Adipose tissue (tissue), 3 donors: ENCODE measurements at regions not wholly inside any gene's neighbourhood (a gene's known extent, or its start where the extent isn't known, plus 50 kb on each side); places are given as distances from the start of the nearest gene placed in this dataset.

Experiments used
- H3K27ac ChIP-seq: one replicate; pipeline ENCODE4 v1.5.1; 2013; ENCODE audit warnings: low read depth, low read length
- WGBS, 3 donors: extraction: QIAGEN DNeasy Blood & Tissue Kit; methylation state at CpG; one replicate each; pipeline ENCODE4 v1.1.7; 2013; 5-methylcytosine and 5-hydroxymethylcytosine counted together
- donor health status: healthy with polysubstance abuse.
- donor health status: Bipolar disorder and iron deficiency.
- donor health status: healthy.

DNA sequence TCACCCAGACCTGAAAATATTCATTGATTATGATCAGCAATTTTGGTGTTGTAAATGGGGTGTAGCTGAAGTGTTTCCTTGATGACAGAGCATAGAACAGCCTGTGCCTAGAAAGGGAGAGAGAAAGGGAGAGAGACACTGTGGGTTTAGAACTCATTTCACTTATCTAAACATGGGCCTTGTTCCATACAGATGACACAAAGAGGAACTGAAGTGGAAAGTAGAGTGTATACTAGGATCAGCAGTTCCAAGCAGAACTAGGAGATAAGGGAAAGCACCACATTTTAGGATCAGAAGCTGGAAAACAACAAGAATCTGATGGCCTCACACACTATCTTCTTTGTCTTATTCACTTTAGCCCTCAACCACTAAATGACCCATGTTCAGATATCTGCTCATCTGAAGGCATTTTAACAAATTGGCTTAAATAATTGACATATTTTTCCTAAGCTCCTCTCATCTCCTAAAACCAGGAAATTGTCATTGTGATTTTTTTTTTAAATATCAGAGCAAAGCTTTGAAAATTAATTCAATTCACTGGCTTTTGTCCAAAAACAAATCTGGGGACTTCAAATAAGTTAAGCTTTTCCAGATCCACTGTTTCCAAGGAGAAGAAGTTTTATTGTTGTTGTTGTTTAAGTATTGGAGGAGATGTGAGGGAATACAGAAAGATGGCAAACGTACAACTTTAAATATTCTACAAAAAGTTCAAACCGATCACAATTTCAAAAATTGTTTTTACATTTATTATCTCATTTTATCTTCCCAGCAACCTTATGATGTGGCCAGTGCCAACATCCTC, 103.8 kb downstream of the LYPLAL1 start:
- no peak overlapping the region for H3K27ac ChIP-seq
- WGBS, 3 donors: 61 to 85% (median 67%) methylated on average over 2 of the region's 2 CpGs

DNA sequence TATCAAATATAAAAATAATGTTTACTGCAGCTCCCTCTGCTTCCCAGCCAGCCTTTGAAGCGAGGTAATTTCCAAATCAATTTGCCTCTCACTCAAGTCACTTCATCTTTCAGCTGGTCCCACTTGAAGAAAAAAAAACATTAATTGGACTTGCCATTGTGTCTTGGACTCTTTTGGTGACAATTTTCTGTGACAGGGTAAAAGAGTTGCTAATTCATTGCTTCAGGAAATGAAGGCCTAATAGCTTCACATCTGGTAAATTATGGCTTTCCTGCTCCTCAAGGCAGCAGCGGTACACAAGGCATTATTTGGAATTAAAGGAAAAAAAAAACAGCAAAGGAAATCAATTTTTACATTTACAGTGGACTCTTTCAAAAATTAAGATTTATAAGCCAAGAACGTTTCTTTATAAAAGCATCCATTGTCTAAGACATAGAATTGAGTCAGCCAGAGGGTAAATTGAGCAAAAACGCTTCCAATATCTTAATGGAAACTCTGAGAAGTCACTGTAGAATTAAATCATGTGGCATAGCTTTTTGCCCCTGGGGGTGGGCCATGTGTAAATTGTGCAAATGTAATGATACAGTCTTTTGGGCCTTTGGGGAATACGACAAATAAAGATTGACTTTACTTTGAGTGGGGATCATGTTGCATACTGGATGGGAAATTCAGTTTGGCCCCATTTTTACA, 102.5 kb downstream of the LYPLAL1 start:
- 72 to 92% (median 75%) methylated on average over 5 of the region's 5 CpGs for WGBS, 3 donors

DNA sequence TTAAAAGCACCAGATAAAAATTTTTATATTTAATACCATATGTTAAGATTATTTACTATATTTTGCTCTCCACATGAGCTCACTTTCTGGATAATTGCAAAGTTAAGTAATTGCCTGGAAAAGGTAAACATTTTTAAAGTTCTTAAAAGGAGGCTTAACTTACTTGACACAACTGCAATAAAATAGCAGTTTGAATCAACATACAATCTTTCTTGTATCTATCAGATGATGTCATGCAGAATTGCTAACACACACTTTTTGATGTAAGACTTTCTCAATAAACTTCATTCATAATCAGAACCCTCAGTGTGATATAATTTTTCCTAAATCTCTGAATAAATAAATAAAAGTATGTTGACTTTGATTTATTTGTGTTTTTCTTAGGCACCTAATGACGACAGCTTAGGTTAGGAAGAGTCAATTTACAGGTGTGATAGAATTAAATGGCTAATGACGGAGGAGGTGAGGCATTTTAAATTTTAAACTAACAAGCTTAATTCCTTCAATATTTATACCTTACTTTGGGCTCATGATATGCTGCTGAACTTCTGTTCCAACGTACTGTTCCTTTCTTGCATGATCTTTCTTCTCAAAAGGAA, 99.5 kb downstream of the LYPLAL1 start:
- 92 to 99% (median 95%) methylated on average over 3 of the region's 3 CpGs for WGBS, 3 donors
- no peak overlapping the region for H3K27ac ChIP-seq

More for the DNA sequence above, 102.5 kb downstream of the LYPLAL1 start:
- no peak overlapping the region for H3K27ac ChIP-seq

DNA sequence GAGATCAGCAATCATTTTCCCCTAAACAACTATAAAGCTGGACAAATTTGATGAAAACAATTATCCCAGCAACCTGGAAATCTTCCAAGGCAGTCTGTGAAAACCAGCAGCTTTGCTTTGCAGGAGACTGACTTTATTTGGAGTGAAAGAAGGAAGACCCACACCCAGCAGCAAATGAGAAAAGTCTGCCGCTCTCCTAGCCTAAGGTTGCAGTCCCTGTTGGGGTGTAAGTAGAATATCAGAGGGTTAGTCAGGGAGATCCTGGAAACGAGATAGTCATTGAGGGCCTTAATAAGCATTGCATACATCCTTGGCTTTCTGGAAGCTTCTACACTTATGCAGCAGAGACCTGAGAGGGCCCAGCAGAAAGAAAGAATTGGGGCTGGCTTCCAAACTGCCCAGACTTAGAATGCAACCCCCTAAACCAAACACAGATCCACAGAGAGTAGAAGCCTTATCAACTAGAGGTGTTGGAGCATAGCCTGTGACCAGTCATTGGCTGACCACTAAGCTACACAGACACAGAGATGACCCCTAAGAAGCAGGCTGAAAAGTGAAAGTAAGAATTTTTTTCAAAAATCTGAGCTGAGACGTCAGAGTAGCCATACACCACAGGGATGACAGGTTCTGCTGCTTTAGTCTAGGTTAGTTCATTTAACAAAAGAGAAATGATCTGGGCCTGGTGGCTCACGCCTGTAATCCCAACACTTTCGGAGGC, 98.3 kb downstream of the LYPLAL1 start:
- H3K27ac ChIP-seq: no peak overlapping the region
- 54 to 79% (median 69%) methylated on average over 5 of the region's 5 CpGs for WGBS, 3 donors

DNA sequence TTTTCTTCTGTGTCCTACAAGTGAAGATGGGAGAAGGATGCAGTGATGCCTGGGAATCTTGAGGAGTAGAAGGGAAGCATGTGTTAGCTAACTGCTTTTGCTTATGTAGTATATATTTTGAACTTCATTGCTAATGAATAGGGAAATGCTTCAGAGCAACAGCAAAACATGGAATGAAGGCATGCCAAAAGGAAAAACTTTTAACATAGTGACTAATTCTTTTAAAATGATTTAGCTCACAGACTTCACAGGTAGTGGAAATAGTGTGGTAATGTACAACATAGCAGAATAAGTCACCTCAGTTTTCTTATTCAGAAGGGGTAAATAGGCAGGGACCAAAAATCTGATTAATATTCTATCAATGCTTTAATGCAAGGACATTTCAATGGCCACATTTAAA, 95.5 kb downstream of the LYPLAL1 start:
- no peak overlapping the region for H3K27ac ChIP-seq

DNA sequence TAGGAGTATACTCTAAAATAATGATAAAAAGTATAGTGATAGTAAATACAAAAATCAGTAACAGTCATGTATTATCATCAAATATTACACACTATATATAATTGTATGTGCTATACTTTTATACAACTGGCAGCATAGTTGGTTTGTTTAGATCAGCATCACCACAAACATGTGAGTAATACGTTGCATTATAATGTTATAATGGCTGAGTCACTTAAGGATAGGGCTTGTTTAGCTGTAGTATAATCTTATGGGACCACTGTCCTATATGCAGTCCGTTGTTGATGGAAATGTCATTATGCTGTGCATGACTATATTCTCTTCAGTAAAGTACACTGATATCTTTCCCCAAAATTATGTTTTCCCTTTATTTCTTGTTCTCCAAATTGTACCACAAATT, 92.8 kb downstream of the LYPLAL1 start:
- 89 to 93% (median 91%) methylated on average over 2 of the region's 2 CpGs for WGBS, 3 donors
- no peak overlapping the region for H3K27ac ChIP-seq

DNA sequence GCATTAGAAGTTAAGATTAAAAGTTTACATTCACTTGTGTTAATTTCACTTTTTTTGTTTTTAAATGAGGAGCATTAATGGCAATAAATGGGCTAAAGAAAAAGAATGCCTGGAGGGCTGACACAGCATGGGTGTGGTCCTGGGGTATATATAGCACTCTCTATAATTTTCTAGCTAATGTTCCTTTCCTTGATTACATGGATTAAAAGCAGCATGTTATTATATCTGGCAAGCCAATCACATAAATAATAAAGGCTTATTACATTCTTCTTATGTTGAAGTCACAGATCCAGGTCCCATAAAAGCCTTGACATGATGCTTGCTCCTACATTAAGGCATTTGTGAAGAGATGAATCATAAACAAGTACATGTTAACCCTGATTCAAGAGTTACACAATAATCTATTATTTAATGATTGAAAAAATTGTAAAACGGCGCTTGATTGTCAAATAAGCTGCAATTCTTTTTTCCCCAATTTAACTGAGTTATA, 91.4 kb downstream of the LYPLAL1 start:
- H3K27ac ChIP-seq: no peak overlapping the region
- 89 to 95% (median 91%) methylated on average over 2 of the region's 2 CpGs for WGBS, 3 donors

DNA sequence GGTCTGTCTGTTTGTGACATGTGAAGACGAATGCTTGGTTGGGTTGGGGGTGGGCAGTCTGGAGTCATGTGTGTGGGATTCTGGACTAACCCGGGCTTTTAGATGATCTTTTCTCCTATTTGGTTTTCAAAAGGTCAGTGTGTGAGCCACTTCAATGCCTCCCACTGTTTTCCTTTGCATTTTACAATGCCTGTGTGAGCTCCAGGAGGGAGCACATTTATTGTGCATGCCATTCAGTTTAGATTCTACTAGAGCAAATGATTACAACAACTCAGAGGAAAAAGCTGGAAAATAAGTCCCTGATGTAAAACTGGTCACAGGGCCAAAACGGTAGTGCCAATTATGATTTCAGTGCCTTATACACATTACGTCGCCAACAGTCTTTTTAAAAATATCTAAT, 90.9 kb downstream of the LYPLAL1 start:
- 52 to 59% (median 53%) methylated on average over 5 of the region's 5 CpGs for whole genome bisulfite sequencing, 3 donors

More for the DNA sequence above, 90.9 kb downstream of the LYPLAL1 start:
- H3K27ac ChIP-seq: no peak overlapping the region
